NOMO-1 (cell line): ENCODE measurements at regions not wholly inside any gene's neighbourhood (a gene's known extent, or its start where the extent isn't known, plus 50 kb on each side); places are given as distances from the start of the nearest gene placed in this dataset.

Experiments
- DNase-seq, 2 experiments: peaks; one replicate each; lab custom pipeline; 2025; ENCODE audit not compliant: unreplicated experiment in 2 of 2; lab: John Stamatoyannopoulos, UW

DNA sequence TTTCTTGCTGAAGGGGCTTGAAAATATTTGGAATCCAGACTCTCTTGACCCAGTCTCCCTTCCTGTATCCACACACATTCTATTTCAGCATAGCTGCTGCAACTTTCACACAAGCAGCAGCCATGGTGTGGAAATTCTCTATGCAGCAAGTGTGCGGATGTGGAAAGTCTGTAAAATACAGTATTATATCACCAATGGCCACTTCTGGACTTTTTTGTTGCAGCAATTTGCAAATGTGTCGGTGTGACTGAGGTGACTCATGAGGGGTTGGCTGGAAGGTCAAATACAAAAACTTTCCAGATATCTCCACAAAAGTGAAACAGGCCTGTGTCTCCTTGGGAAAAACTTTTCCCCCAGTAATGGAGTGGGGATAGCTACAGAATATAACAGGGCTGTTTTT, 299.3 kb upstream of the GYPC start:
- DNase-seq, result no peak

DNA sequence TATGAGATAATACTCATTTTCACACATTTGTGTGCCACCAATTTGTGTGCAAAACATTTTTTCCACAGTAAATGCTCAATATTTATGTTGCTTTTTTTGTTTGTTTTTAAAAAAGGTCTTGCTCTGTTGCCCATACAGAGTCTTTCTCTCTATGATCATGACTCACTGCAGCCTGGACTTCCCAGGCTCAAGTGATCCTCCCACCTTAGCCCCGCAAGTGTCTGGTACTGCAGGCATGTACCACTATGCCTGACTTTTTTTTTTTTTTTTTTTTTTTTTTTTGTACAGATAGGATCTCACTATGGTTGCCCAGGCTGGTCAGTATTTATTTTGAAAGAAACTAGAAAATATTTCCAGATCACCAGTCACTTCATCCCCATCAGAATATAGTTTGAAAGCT, 297.8 kb upstream of the GYPC start:
- no peak for DNase-seq

DNA sequence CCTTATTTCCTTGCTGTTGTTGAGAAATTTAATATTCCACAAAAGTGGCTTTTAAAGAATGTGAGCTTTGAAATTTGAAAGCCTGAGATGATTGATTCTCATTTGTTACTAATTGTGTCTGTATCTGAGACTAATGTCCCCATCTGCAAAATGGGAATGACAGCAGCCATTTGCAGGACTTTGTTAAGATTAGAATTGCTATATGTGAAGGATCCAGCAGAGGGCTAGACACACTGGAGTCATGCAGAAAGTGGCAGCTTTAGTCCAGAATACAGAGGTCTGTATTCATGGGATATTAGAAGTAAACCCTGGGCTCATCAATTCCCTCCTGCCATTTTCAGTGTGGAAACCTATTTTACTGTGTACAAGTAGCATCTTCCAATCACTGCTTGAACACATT, 296.5 kb upstream of the GYPC start:
- no peak for DNase-seq

DNA sequence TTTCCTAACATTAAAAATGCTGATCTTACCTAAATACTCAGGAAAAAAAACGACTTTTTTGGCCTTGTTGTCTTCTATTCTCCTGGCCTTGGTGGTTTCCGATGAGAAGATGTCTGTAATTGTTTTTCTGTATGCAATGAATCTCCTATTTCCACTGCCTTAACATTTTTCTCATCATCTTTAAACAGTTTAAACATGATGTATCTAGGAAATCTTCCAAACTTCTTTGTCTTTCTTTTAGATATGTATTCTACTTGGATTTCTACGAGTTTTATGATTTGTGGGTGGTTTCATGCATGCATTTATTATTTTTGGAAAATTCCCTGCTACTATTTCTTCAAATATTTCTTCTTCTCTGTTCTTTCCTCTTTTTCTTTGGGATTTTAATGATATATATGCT, 288.6 kb upstream of the GYPC start:
- no peak for DNase-seq

GRCh38 chr2:126368758-126369157, 287.2 kb upstream of the GYPC start:
- DNase-seq, result no peak

DNA sequence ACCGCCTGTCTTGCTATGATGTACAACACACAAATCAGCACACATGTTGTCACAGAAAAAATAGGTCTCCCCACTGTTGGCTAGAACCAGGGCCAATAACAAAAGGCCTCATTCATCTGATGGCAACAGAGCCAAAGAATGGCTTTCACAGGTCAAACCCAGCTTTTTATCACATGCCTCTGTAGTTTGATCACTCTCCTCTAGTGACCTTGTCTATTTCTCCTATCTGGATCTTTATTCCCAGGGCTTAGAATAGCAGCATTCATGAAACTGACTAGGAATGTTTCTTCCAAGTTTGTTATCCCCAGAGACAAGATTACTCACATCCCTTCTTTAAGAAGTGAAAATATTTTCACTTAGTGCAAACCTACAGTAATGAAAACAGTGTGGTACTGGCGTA, 285.8 kb upstream of the GYPC start:
- DNase-seq, result no peak

DNA sequence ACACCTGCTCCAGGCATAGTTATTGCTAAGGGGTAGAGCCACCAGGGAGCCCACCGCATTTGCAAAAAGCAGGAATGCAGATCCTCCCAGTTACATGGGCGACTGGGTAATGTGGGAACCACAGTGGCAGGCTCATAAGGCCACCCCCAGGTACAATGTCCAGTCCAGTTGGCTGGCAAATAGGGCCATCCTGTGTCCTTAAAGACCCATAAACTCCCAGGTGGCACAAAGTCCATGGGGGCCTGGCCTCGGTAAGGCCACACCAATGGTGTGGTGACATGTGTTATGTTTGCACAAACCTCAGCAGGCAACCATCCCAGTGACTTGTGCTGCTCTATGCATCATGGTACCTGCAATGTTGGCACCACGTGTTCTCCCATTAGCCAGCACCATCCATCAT, 283.6 kb upstream of the GYPC start:
- DNase-seq, result no peak

DNA sequence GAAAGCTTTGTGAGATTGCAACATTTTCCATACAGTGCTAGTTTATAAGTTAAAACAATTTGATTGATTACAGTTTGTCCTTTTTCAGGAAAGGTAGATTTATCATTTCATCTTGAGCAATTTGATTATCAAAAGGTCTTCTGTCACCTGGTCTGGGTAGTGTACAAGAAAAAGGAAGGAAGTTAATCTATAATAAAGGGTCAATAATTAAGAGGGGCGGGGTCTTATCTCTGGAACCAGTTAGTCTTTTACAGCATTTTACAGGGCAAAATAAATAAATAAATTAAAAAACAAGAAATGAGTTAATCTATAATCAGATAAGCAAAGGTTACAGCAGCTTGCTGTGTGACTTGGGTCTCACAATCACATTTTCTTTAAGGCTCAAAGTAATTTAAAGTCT, 277.8 kb upstream of the GYPC start:
- no peak for DNase-seq

DNA sequence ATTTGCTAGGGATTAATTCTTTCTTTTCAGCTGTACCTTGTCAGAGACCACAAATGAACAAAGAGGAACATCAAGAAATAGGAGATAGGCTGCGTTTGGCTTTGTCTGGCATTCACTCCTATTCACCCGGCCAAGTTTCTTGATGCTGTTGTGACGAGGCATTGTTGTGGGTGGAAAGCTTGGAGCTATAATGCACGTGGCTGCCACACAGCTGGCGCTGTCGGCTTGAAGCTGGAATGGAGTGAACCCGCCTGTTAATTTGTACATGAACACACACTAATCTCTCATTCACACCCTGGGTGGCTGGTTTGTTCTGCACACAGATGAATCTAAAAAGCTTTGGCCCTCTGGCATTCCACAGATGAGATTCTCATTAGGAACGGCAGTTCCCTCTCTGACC, 274.9 kb upstream of the GYPC start:
- DNase-seq, result no peak

- no peak for DNase-seq
Measured at GRCh38 chr2:126382998-126383397, 273.0 kb upstream of the GYPC start.

DNA sequence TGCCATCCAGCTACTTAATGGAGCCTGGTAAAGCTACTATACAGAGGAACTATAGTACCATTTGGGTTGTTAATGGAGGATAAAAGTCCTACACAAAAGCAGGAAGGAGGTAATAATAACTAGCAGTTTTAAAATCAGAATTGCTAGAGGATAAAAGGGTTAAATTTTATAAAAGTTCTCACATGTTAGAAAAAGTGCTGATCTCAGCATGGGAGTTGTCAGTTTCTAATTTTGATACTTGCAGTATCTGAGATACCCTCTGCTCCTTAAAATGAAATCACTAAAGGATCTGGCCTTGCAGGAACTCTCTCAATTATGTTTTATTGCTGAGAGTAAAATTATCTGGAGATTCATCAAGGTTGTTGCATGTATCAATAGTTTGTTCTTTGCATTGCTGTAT, 272.2 kb upstream of the GYPC start:
- no peak for DNase-seq

DNA sequence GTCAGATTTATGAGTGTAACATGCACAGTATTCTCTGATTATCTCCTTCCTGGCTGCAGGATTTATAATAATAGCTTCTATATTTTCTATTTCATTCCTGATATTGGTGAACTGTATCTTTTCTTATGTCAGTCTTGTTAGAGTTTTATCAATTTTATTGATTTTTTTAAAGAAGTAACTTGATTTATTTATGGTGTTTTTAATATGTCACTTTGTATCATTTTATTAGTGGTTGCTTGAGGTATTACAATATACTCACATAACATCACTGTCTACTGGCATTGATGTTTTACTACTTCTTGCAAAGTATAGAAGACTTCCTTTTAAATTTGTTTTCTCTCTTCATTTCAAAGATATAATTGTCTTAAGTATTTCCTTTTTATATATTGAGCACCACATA, 270.5 kb upstream of the GYPC start:
- no peak for DNase-seq

GRCh38 chr2:126385983-126386382, 270.0 kb upstream of the GYPC start:
- no peak for DNase-seq

DNA sequence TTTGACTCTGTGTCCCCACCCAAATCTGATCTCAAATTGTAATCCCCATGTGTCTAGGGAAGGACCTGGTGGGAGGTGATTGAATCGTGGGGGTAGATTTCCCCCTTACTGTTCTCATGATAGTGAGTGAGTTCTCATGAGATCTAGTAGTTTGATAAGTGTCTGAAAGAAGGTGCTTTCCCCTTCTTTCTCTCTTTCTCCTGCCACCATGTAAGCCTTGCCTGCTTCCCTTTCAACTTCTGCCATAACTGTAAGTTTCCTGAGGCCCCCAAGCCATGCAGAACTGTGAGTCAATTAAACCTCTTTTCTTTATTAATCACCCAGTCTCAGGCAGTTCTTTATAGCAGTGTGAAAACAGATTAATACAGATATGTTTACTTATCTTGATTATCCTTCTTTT, 266.5 kb upstream of the GYPC start:
- no peak for DNase-seq

GRCh38 chr2:126392889-126393288, 263.1 kb upstream of the GYPC start:
- no peak for DNase-seq

GRCh38 chr2:126399001-126399400, 257.0 kb upstream of the GYPC start:
- DNase-seq, result no peak

DNA sequence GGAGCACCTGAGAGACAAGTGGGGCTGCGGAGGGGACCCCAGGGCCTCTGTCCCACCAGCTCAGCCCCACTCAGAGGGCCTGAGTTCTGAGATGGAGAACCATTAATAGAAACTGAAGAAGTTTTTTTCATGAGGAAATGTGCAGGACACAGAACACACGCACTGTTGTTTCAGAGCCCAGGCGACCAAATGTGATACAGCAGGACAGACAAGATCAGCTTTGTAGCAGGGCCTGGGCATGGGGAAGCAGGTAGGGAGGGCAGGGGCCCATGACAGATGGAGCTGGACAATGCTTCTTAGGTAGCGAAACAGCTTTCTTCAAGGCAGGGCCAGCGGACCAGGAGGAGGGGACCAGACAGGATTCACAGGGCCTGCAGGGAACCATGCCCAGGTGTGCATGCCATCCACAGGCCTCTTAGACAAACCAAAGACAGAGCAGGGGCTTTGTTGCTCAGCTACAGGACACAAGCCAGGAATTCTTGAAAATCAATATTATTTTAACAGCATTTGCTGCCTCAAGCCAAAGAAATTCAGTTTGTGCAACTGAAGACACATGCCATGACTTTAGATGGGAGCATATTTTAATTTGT, 252.8 kb upstream of the GYPC start:
- DNase-seq, result no peak

GRCh38 chr2:126406267-126406666, 249.7 kb upstream of the GYPC start:
- DNase-seq, result no peak

DNA sequence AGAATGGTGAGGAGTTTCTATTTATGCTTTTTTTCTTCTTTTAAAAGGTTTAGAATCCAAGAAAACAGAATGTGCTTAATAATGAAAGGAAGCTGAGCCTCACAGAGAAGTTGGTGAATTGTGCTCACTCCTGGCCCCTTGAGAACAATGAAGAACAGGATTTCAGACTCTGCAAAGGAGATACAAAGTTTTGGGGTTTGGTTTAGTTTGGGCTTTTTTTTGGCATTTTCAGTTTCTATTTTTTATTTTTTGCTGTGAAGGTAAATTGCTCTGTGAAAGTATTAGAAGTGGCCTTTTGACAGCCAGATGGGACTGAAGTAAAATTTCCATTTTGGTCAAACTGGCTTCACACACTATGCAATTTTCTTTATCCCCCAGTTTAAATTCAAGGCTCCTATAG, 247.3 kb upstream of the GYPC start:
- DNase-seq, result no peak

DNA sequence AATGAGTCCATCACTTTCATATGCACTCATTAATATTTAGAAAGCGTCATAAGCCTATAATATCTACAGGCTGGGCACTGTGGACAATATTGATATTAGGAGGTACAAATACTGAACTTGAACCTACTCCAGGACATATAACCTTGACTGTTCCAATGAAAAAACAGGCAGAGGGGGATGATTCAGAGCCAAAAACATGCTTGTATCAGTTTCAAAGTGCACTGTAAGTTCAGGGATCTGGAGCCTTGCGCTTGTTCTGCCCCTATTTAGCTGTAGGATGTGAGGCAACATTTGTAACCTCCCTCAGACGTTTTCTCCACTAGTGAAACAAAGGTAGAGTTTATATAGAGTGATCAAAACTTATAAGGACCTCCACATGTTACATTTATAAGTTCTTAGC, 246.1 kb upstream of the GYPC start:
- DNase-seq, result no peak

DNA sequence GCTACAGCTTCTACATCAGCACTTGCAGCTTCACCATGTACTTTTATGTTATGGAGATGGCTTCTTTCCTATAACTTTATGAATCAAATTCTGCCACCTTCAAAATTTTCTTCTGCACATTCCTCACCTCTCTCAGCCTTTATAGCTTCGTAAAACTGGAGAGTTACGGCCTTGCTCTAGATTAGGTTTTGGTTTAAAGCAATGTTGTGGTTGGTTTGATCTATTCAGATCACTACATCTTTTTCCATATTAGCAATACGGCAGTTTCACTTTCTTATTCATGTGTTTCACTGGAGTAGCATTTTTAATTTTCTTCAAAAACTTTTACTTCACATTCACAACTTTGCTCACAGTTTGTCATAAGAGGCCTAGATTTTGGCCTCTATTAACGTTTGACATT, 242.9 kb upstream of the GYPC start:
- no peak for DNase-seq

DNA sequence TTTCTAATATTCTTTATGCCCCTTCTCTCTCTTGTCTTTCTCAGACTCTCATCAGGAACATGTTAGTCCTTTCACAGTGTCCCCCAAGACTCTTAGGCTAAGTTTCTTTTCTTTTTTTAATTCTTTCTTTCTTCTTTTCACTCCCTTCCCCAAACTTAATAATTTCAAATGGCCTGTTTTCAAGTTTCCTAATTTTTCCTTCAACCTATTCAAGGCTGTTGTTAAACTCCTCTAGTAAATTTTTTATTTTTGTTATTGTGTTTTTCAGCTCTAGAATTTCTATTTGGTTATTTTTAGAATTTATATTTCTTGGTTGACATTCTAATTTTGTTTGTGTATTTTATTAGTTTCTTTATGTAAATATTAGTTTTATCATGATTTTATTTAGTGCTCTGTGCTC, 236.6 kb upstream of the GYPC start:
- no peak for DNase-seq

- no peak for DNase-seq
Measured at GRCh38 chr2:126425943-126426342, 230.0 kb upstream of the GYPC start.

DNA sequence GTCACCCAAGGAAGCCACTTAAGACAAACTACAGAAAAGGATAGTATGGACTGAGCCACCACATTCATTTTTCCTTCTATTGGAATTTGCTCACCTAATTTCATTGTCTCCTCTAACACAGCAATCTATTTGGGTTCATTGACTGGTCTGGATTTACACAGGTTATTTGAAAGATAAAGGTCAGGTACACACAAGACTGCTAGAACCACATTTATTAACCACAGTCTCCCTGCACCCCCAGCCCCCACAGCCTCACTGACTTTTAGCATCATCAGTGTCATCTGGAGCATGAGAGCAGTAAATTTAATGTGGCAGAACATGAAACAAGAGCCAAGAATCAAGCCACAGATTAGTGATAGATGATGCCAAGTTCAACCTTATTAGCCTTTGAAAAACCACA, 226.9 kb upstream of the GYPC start:
- DNase-seq, result no peak
